PC-3 (cell line): ENCODE measurements at regions not wholly inside any gene's neighbourhood (a gene's known extent, or its start where the extent isn't known, plus 50 kb on each side); places are given as distances from the start of the nearest gene placed in this dataset.

Experiments
- ATAC-seq: fragments of 200-7000 bp; cut with Tn5 transposase; 2 replicates; pipeline ENCODE4 v1.9.1; 2020; ENCODE audit warnings: mild to moderate bottlenecking, moderate library complexity
- BruUV-seq: library from RNA; stranded (reverse); fragments of 400-500 nt; replicated peaks from 2 replicates; lab custom pipeline; 2021; lab: Mats Ljungman, UMichigan
- CTCF ChIA-PET: fragments of 300-600 bp; sonication (Branson Sonifier 250); formaldehyde crosslinking; loops from one replicate; lab custom pipeline; 2022; ENCODE audit warnings: antibody characterized with exemption; lab: Charles Lee
- POLR2A ChIA-PET: fragments of 300-600 bp; sonication (Branson Sonifier 250); formaldehyde crosslinking; loops from one replicate; lab custom pipeline; 2022; ENCODE audit warnings: antibody characterized with exemption; ENCODE audit not compliant: unreplicated experiment; lab: Charles Lee
- DNase-seq: peaks from one replicate; pipeline ENCODE4 v3.0.0-alpha.2; 2015
- H2AFZ ChIP-seq: fragments of 300-600 bp; sonication (generic); 2 replicates; pipeline ENCODE4 v1.6.0; 2016; ENCODE audit warnings: antibody characterized with exemption, low read length
- H3F3A ChIP-seq: fragments of 300-600 bp; sonication (generic); one replicate; pipeline ENCODE4 v1.6.0; 2017; ENCODE audit warnings: antibody characterized with exemption, low read length, control low read depth, mild to moderate bottlenecking; ENCODE audit not compliant: unreplicated experiment
- H3K27ac ChIP-seq: fragments of 300-600 bp; sonication (generic); 2 replicates; pipeline ENCODE4 v1.5.1; 2016; ENCODE audit warnings: mild to moderate bottlenecking, low read length
- H3K27me3 ChIP-seq: fragments of 300-600 bp; sonication (generic); 2 replicates; pipeline ENCODE4 v1.6.1; 2016; ENCODE audit warnings: low read length, mixed read lengths
- H3K36me3 ChIP-seq: fragments of 300-600 bp; sonication (generic); 2 replicates; pipeline ENCODE4 v1.6.1; 2016; ENCODE audit warnings: low read depth, mixed run types, low read length, mixed read lengths
- H3K4me1 ChIP-seq: fragments of 300-600 bp; sonication (generic); 2 replicates; pipeline ENCODE4 v1.5.1; 2016; ENCODE audit warnings: low read length; ENCODE audit not compliant: insufficient read depth
- H3K4me2 ChIP-seq: fragments of 300-600 bp; sonication (generic); 2 replicates; pipeline ENCODE4 v1.6.0; 2016; ENCODE audit warnings: low read length
- H3K4me3 ChIP-seq: fragments of 300-600 bp; sonication (generic); 2 replicates; pipeline ENCODE4 v1.5.1; 2016; ENCODE audit warnings: mild to moderate bottlenecking, low read length, mixed read lengths
- H3K79me2 ChIP-seq: fragments of 300-600 bp; sonication (generic); 2 replicates; pipeline ENCODE4 v1.6.1; 2017; ENCODE audit warnings: low read length, mixed read lengths
- H3K9ac ChIP-seq: fragments of 300-600 bp; sonication (generic); 2 replicates; pipeline ENCODE4 v1.6.0; 2016; ENCODE audit warnings: mild to moderate bottlenecking, low read length
- H3K9me2 ChIP-seq: fragments of 300-600 bp; sonication (generic); replicated peaks from 2 replicates; pipeline ENCODE4 v1.6.1; 2016; ENCODE audit warnings: mixed run types, low read length, mixed read lengths
- H3K9me3 ChIP-seq: fragments of 300-600 bp; sonication (generic); 2 replicates; pipeline ENCODE4 v1.6.1; 2016; ENCODE audit warnings: low read length, mixed read lengths
- H4K20me1 ChIP-seq: fragments of 300-600 bp; sonication (generic); 2 replicates; pipeline ENCODE4 v1.6.1; 2016; ENCODE audit warnings: low read length, mixed read lengths
- CTCF ChIP-seq: fragments of 300-600 bp; sonication (generic); conservative IDR thresholded peaks from 2 replicates; pipeline ENCODE4 v1.5.1; 2017; ENCODE audit warnings: antibody characterized with exemption, low read depth, mild to moderate bottlenecking, low read length
- EZH2 ChIP-seq: fragments of 300-600 bp; sonication (generic); IDR thresholded peaks from one replicate; pipeline ENCODE4 v1.6.1; 2017; ENCODE audit warnings: antibody characterized with exemption, mild to moderate bottlenecking, low read length; ENCODE audit not compliant: unreplicated experiment
- EZH2phosphoT487 ChIP-seq: fragments of 300-600 bp; sonication (generic); IDR thresholded peaks from 2 replicates; pipeline ENCODE4 v1.6.1; 2018; ENCODE audit warnings: mild to moderate bottlenecking, antibody characterized with exemption, low read length, borderline replicate concordance
- intact Hi-C: fragments of 100-400 bp; cut with micrococcal nuclease; formaldehyde crosslinking; loops from 2 replicates; pipeline ENCODE4 v1.9.0; 2023

- H3K4me1 ChIP-seq: peaks cover 81% of the 10 kb centered on the region
- peak overlapping the region; percentile 75 for H3K4me2 ChIP-seq
- CTCF ChIA-PET: no interaction called here
- H3F3A ChIP-seq: peaks cover 29% of the 10 kb centered on the region
- H3K9me2 ChIP-seq: no peaks in the 10 kb centered on the region
- no peak overlapping the region for H3K4me3 ChIP-seq
- H3K79me2 ChIP-seq: no peaks in the 10 kb centered on the region
- H2AFZ ChIP-seq: no peak overlapping the region
- no peak for TF ChIP-seq EZH2
- no peak for TF ChIP-seq EZH2phosphoT487
- TF ChIP-seq CTCF: no peak
- ATAC-seq (peak; percentile 5), DNase-seq (peak; percentile 35)
- H3K9me3 ChIP-seq: no peaks in the 10 kb centered on the region
- H3K36me3 ChIP-seq: no peaks in the 10 kb centered on the region
- POLR2A ChIA-PET: interaction anchor here (0.7 kb wide), 1 partner anchor 599 kb away, joined by 3 read pairs; no protein-coding TSS in a partner anchor
- BruUV-seq: no TSS peak
- no peaks in the 10 kb centered on the region for H4K20me1 ChIP-seq
- H3K9ac ChIP-seq: peak overlapping the region; percentile 34
- peak overlapping the region; percentile 94 for H3K27ac ChIP-seq
- intact Hi-C loops: loop anchor here (1.0 to 10.0 kb wide), 4 partner anchors 19 to 298 kb away; no protein-coding TSS in a partner anchor
- H3K27me3 ChIP-seq: no peaks in the 10 kb centered on the region
Observed at GRCh38 chr9:26262421-26263107, 584.3 kb upstream of the TUSC1 start.

DNA sequence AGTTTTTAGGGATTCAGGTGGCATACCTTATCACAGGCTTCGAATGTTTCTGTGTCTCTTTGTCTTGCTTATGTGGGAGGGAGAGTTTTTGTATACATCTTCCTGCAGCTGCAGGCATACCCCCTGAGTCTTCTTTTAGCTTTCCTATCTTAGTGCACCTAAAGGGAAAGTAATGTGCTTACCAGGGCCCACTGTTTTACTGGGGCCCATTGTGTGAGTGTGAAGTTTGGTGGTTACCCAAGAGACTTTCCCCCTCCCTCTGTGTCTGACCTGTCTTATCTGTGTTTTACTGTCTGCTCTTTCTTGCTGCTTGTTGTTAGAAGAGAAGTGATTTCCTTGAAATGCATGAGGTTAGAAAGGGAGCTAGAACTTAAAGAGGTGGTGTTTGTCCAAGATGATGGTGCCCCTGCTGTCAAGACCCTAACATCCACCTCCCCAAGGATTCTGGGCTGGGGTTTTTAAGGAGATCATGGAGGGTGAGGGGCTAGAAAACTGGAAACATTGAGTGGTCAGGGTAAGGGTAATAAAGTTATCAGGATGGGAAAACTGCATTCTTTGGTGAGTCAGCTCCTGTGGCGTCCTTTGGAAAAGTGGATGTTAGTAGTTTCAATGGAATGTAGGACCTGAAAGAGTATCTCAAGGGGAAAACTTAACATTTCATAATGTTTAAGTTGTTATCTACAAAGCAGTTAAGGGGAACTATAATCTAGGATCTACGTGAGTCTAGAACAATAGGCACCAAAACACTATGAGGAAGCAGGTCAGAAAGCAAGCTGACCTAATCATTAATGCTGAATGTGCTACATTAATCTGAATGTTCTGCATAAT, 583.5 kb upstream of the TUSC1 start:
- intact Hi-C loops: loop anchor here (1.0 to 10.0 kb wide), 4 partner anchors 18 to 297 kb away; no protein-coding TSS in a partner anchor
- Histone ChIP-seq H4K20me1 (no peaks in the 10 kb centered on the region), H3K9me2 (no peaks in the 10 kb centered on the region), H3K4me1 (peaks cover 88% of the 10 kb centered on the region), H3K9me3 (no peaks in the 10 kb centered on the region), H3K27ac (peak overlapping the region; percentile 94), H2AFZ (0 out of 2 replicates have a peak overlapping the region, but pooled peaks have one; percentile 19), H3K36me3 (no peaks in the 10 kb centered on the region), H3K4me2 (peak overlapping the region; percentile 75), H3K79me2 (no peaks in the 10 kb centered on the region), H3K4me3 (peak overlapping the region; percentile 41; the same call in 1 of the 2 replicates), H3K9ac (peak overlapping the region; percentile 54), H3F3A (peaks cover 29% of the 10 kb centered on the region), H3K27me3 (no peaks in the 10 kb centered on the region)
- BruUV-seq: TSS peak; percentile 58
- POLR2A ChIA-PET: interaction anchor here (0.7 kb wide), 1 partner anchor 600 kb away, joined by 3 read pairs; no protein-coding TSS in a partner anchor
- CTCF ChIA-PET: no interaction called here
- ATAC-seq (peak; percentile 59), DNase-seq (peak; percentile 86)
- TF ChIP-seq CTCF (no peak), EZH2phosphoT487 (no peak), EZH2 (no peak)
